Lung microvascular endothelial cell (primary cell): ENCODE measurements at regions not wholly inside any gene's neighbourhood (a gene's known extent, or its start where the extent isn't known, plus 50 kb on each side); places are given as distances from the start of the nearest gene placed in this dataset.

Experiments used
- DNase-seq, 2 donors: peaks; one replicate each; pipeline versions ENCODE4 v3.0.0 to v3.0.0-alpha.2; 2010; ENCODE audit warnings: low read depth in 2 of 2

- no peak for DNase-seq
Measured at GRCh38 chr20:48094196-48094749, 309.0 kb upstream of the SULF2 start.

- DNase-seq, result no peak
Measured at GRCh38 chr20:48092596-48093280, 307.5 kb upstream of the SULF2 start.

DNA sequence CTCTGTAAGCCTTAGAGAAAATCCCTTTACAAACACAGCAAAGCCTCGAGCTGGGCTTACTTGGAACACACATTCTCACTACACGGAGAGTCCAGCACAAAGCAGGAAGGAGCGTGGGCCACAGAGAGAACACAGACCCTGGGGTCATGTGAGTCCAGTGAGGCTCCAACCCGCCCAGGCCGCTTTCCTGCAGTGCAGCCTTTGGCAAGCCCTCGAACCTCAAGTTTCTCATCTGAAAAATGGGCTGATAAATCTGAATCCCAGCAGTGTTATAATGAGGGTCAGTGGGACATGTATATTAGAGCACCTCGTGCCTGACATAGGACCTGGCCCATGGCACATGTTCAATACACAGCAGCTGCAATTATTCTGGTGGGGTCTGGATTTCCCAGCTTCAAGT lies 305.5 kb upstream of the SULF2 start:
- DNase-seq, result no peak

GRCh38 chr20:48090314-48090713 lies 305.0 kb upstream of the SULF2 start:
- no peak for DNase-seq

- no peak for DNase-seq
Measured at GRCh38 chr20:48080583-48080982, 295.3 kb upstream of the SULF2 start.

GRCh38 chr20:48079028-48079427 lies 293.7 kb upstream of the SULF2 start:
- DNase-seq, result no peak

GRCh38 chr20:48076747-48077146 lies 291.5 kb upstream of the SULF2 start:
- DNase-seq, result no peak

- DNase-seq, result no peak
Measured at GRCh38 chr20:48076247-48076646, 291.0 kb upstream of the SULF2 start.

GRCh38 chr20:48075591-48076174 lies 290.4 kb upstream of the SULF2 start:
- no peak for DNase-seq

DNA sequence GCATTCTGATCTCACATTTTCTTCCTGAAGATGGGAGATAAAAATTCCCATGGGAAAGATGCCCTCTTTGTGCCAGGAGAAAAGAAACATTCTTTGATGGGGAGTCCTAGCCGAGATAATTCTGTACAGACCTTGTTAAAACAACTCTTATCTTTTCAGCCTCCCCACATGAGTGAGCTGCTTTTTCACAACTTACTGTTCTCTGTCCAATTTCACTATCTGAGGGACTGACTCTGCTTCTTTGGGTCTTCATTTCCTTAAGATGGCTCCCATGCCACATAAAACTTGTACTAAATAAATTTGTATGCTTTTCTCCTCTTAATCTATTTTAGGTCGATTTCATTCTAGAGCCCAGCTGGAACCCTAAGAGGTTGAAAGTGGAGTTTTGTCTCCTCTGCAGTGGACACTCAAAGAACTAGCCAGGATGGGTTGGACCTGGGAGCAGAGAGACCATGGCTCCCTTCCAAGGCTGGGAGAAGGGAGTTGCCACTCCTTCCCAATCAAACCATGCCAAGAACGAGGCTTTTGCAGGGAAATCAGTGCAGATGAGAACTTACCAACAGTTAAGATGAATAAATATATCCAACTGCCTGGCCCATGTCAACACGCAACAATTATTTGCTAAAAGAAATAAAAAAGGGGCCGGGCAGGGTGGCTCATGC lies 285.8 kb upstream of the SULF2 start:
- no peak for DNase-seq

DNA sequence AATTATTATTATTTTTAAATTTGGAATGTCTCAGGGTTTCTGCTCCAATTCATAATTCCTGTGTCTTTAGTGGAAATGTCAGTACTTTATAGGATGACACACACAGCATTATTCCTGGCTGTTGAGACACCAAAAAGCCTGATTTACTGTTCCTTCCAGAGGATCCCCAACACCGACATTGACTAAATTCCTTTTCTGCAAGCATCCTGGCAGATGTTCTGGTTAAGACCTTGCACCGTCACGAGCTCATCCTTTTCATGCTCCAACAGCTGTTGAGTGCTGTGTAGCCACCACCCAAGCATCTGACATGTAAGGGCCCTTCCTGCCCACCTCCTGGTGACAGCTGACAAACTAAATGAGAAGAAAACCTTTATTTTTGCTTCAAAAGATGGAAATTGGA lies 284.3 kb upstream of the SULF2 start:
- no peak for DNase-seq

- no peak for DNase-seq
Measured at GRCh38 chr20:48066851-48067250, 281.6 kb upstream of the SULF2 start.

DNA sequence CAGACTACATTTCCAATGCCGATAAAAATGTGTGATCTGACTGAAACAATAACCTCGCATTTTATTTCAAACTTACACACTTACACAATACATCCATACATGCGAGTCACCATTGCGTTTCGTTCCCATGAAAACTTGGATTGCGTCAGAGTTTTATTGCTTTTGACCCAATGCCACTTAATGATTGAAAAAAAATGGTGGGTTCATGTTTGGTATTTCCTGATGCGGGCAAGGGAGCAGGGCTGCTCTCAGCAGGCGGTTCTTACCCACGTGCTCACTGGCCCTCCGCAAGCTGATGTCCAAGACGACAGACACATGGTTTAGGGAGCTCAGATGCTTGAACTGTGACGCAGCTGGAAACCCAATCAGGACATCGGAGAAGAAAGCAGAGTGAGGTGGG lies 281.0 kb upstream of the SULF2 start:
- peak in 1 of 2 donors; percentile 51 for DNase-seq

DNA sequence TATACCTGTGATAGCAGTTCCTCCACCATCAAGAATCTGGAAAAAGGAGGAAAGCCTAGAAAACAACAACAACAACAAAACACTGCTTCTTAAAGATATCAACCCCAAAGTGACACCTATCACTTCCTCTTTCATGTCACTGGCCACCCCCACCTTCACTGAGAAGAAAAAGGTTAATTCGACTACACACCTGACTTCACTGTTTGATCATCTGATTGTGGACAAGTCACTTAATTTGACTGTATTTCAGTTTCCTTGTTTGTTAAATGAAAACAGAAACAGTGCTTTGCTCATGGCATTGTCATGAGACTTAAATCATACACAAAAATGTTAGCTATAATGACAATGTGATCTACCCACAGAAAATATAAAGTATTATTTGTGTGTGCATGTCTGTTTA lies 280.6 kb upstream of the SULF2 start:
- DNase-seq, result no peak

DNA sequence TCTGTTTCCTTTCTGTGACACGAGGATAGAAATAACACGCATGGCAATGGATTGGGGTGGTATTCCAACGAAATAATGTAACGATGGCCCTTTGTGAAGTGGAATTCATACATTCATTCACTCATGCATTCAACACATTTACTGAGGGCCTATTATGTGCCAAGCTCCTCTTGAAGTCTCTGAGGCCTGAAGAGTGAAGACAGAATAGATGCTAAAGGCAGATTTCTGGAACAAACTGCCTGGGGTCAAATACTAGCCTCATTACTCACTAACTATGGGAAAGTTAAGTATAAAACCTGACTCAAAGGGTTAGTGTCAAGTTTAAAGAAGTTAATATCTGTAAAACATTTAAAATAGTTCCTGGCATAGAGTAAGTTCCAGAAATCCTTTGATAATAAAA lies 279.6 kb upstream of the SULF2 start:
- no peak for DNase-seq

DNA sequence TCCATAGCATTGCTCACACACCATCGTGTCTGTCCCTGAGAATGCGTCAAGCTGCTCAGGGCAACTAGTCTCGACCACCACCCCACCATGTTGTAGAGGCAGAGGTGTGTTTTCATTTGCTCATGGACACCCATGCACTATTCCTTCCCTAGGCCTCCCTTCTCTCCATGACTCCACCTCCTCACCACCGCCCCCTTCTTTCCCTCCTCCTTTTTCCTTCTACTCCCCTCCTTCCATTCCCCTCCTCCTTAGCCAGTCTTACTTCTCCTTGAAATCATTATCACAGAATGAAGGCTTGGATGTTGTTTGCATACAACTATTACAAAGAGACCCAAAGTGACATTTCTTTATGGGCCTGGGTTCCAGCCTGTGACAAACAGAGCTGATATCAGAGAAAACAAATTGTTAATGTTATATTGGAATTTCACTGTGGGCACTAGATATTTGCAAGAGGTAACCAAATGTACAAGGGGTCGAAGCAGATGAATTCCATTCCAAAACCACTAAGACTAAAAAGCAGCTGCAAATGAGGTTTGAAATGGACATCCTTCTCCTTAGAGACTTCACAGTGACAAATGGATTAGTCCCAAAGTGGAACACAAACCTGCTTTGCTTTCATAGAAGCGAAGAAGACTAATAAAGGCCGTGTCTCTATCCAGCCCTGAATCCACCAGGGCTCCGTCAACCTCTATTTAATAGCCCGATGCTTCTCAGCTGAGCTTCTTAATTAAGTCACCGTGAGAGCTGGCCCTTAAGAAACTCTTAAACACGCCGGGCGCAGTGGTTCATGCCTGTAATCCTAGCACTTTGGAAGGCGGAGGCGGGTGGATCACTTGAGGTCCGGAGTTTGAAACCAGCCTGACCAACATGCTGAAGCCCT lies 275.8 kb upstream of the SULF2 start:
- DNase-seq, result no peak

GRCh38 chr20:48058611-48059559 lies 273.6 kb upstream of the SULF2 start:
- DNase-seq, result no peak

DNA sequence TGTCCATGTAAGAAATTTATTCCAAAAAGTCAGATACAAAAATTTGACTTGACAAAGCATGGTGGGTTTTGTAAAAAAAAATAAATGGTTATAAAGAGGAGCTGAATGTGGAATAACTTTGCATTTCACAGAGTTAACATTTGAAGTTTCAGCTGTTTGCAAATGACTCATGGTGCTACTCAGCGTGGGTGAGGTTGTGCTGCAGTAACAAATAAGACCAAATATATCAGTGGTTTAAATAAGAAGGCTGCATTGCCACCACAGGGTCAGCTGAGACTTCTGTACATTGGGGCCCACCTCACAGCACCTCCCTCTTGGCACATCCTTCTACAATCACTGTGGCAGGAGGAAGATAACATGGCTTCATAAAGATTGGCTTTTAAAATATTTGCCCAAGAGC lies 272.5 kb upstream of the SULF2 start:
- no peak for DNase-seq

DNA sequence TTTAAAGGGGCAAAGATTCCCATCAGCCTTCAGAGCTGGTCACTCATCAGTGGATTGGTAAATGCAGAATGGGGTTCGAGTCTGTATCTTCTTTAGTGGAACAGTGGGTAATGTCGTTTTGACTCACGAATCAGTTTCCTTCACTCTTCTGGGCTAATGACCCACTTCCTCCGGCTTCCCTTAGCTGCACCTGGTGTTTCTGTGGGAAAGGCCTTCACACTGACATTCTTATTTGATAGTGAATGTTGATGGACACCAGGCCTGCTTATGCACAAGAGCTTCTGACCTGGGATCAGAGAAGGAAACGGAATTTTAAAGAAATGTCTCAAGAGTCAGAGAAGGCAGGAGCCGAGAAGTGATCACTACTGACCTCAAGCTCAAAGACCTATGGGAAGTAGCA lies 272.0 kb upstream of the SULF2 start:
- DNase-seq, result peak in 1 of 2 donors; percentile 30

GRCh38 chr20:48056218-48056617 lies 270.9 kb upstream of the SULF2 start:
- DNase-seq, result no peak

DNA sequence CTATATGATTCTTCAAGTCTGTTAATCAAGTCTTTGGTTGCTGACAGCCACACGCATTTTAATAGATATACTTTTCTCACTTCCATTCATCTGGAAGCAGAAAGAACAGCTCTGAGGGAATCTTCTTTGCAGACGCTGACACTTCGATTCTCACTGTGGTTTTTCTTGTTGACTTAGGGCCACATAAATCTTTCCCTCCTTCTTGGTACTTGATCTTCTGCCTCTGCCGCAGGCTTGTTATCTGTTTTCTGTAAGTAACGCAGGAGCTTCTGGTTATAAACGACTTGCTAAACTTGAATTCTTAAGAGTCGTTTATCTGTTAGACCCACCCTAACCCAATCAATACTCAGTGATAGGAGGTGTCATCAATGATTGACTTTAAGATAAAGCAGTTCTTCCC lies 268.8 kb upstream of the SULF2 start:
- DNase-seq, result no peak
